CD8-positive, alpha-beta memory T cell (primary cell): ENCODE measurements at regions not wholly inside any gene's neighbourhood (a gene's known extent, or its start where the extent isn't known, plus 50 kb on each side); places are given as distances from the start of the nearest gene placed in this dataset.
"Not testable (repeated sequence)": the region's sequence is repeated elsewhere in the genome, so short reads cannot be mapped to it uniquely, and the experiment has no call there.

Experiments
- CTCF ChIA-PET: fragments of 350-600 bp; sonication (Branson Sonifier 250); formaldehyde crosslinking; loops from one replicate; lab custom pipeline; 2021; ENCODE audit warnings: antibody characterized with exemption; lab: Charles Lee
- POLR2A ChIA-PET: fragments of 350-600 bp; sonication (Branson Sonifier 250); formaldehyde crosslinking; loops from one replicate; lab custom pipeline; 2021; ENCODE audit warnings: antibody characterized with exemption; lab: Charles Lee
- DNase-seq, 5 donors: peaks; one replicate each; pipeline versions ENCODE4 v3.0.0 to v3.0.0-alpha.2; 2020 to 2022; ENCODE audit warnings: mixed read lengths in 1 of 5
- H3K27ac ChIP-seq: one replicate; pipeline ENCODE4 v1.7.0; 2013; ENCODE audit warnings: low read depth, mild to moderate bottlenecking, low read length, moderate library complexity
- H3K27me3 ChIP-seq: 2 replicates; pipeline ENCODE4 v1.7.0; 2013; ENCODE audit warnings: low read length, mild to moderate bottlenecking; ENCODE audit not compliant: insufficient read depth, poor library complexity, severe bottlenecking
- H3K36me3 ChIP-seq: 2 replicates; pipeline ENCODE4 v1.7.0; 2013; ENCODE audit warnings: mild to moderate bottlenecking, low read length, moderate library complexity; ENCODE audit not compliant: insufficient read depth
- H3K4me1 ChIP-seq: 2 replicates; pipeline ENCODE4 v1.7.0; 2013; ENCODE audit warnings: mild to moderate bottlenecking, low read length, moderate library complexity; ENCODE audit not compliant: insufficient read depth
- H3K4me3 ChIP-seq: 2 replicates; pipeline ENCODE4 v1.7.0; 2013; ENCODE audit warnings: mild to moderate bottlenecking, low read length
- H3K9me3 ChIP-seq: 2 replicates; pipeline ENCODE4 v1.7.0; 2013; ENCODE audit warnings: mild to moderate bottlenecking, low read length
- H3K27ac Mint-ChIP-seq, 8 donors: one replicate each; pipeline ENCODE4 v1.8.0; 2020 to 2021; ENCODE audit warnings: mixed read lengths in 8 of 8, mild to moderate bottlenecking in 6 of 8, inconsistent platforms in 3 of 8, moderate library complexity in 3 of 8
- H3K27me3 Mint-ChIP-seq, 2 donors: one replicate each; pipeline ENCODE4 v1.8.0; 2020 to 2021; ENCODE audit warnings: mixed read lengths in 2 of 2, mild to moderate bottlenecking in 1 of 2, moderate library complexity in 1 of 2
- H3K36me3 Mint-ChIP-seq, 3 donors: one replicate each; pipeline ENCODE4 v1.8.0; 2020 to 2021; ENCODE audit warnings: mixed read lengths in 3 of 3, inconsistent platforms in 1 of 3, mild to moderate bottlenecking in 1 of 3
- H3K4me1 Mint-ChIP-seq, 3 donors: one replicate each; pipeline ENCODE4 v1.8.0; 2020 to 2021; ENCODE audit warnings: mixed read lengths in 3 of 3, inconsistent platforms in 1 of 3, mild to moderate bottlenecking in 1 of 3
- H3K4me3 Mint-ChIP-seq, 7 donors: one replicate each; pipeline ENCODE4 v1.8.0; 2020 to 2021; ENCODE audit warnings: mixed read lengths in 7 of 7, mild to moderate bottlenecking in 6 of 7, moderate library complexity in 4 of 7, inconsistent platforms in 2 of 7
- H3K9me3 Mint-ChIP-seq, 5 donors: one replicate each; pipeline ENCODE4 v1.8.0; 2020 to 2022; ENCODE audit warnings: mixed read lengths in 5 of 5, mild to moderate bottlenecking in 3 of 5, moderate library complexity in 2 of 5, inconsistent platforms in 1 of 5

GRCh38 chr9:62655705-62656104 lies 1465.9 kb downstream of the SPATA31A7 start:
- H3K36me3 ChIP-seq, H3K27me3 Mint-ChIP-seq, H3K36me3 Mint-ChIP-seq, H3K9me3 ChIP-seq, H3K4me1 Mint-ChIP-seq, H3K27ac Mint-ChIP-seq, H3K27ac ChIP-seq, POLR2A ChIA-PET, H3K4me3 Mint-ChIP-seq, H3K9me3 Mint-ChIP-seq, H3K4me3 ChIP-seq, H3K27me3 ChIP-seq, DNase-seq, CTCF ChIA-PET, H3K4me1 ChIP-seq: not testable (repeated sequence)

GRCh38 chr9:62662733-62663507 lies 1473.1 kb downstream of the SPATA31A7 start:
- H3K27ac ChIP-seq, H3K27me3 ChIP-seq, H3K27me3 Mint-ChIP-seq, H3K4me1 ChIP-seq, H3K9me3 Mint-ChIP-seq, DNase-seq, H3K36me3 ChIP-seq, CTCF ChIA-PET, POLR2A ChIA-PET, H3K27ac Mint-ChIP-seq, H3K4me3 ChIP-seq, H3K9me3 ChIP-seq, H3K4me3 Mint-ChIP-seq, H3K4me1 Mint-ChIP-seq, H3K36me3 Mint-ChIP-seq: not testable (repeated sequence)

GRCh38 chr9:62663512-62663911 lies 1473.7 kb downstream of the SPATA31A7 start:
- H3K36me3 ChIP-seq, H3K36me3 Mint-ChIP-seq, H3K4me1 Mint-ChIP-seq, H3K27me3 Mint-ChIP-seq, H3K4me3 ChIP-seq, H3K4me3 Mint-ChIP-seq, H3K9me3 ChIP-seq, DNase-seq, H3K4me1 ChIP-seq, H3K27me3 ChIP-seq, H3K27ac ChIP-seq, H3K27ac Mint-ChIP-seq, H3K9me3 Mint-ChIP-seq, CTCF ChIA-PET, POLR2A ChIA-PET: not testable (repeated sequence)

GRCh38 chr9:62667137-62667824 lies 1477.4 kb downstream of the SPATA31A7 start:
- H3K4me1 Mint-ChIP-seq, H3K4me3 ChIP-seq, H3K9me3 ChIP-seq, H3K4me3 Mint-ChIP-seq, H3K9me3 Mint-ChIP-seq, H3K36me3 Mint-ChIP-seq, H3K36me3 ChIP-seq, CTCF ChIA-PET, H3K27me3 Mint-ChIP-seq, H3K27me3 ChIP-seq, DNase-seq, POLR2A ChIA-PET, H3K27ac ChIP-seq, H3K27ac Mint-ChIP-seq, H3K4me1 ChIP-seq: not testable (repeated sequence)

- H3K4me3 Mint-ChIP-seq, H3K4me1 ChIP-seq, H3K9me3 Mint-ChIP-seq, DNase-seq, H3K4me3 ChIP-seq, H3K27me3 ChIP-seq, H3K27ac ChIP-seq, H3K9me3 ChIP-seq, CTCF ChIA-PET, H3K27ac Mint-ChIP-seq, H3K27me3 Mint-ChIP-seq, H3K36me3 Mint-ChIP-seq, H3K36me3 ChIP-seq, H3K4me1 Mint-ChIP-seq, POLR2A ChIA-PET: not testable (repeated sequence)
Observed at GRCh38 chr9:62677016-62677415, 1487.2 kb downstream of the SPATA31A7 start.

GRCh38 chr9:62678336-62678735 lies 1488.5 kb downstream of the SPATA31A7 start:
- H3K4me3 Mint-ChIP-seq, H3K9me3 Mint-ChIP-seq, H3K27me3 ChIP-seq, H3K4me1 ChIP-seq, H3K27ac Mint-ChIP-seq, H3K27ac ChIP-seq, H3K27me3 Mint-ChIP-seq, DNase-seq, H3K4me3 ChIP-seq, H3K36me3 Mint-ChIP-seq, CTCF ChIA-PET, H3K9me3 ChIP-seq, POLR2A ChIA-PET, H3K4me1 Mint-ChIP-seq, H3K36me3 ChIP-seq: not testable (repeated sequence)

- H3K4me1 ChIP-seq, DNase-seq, H3K4me3 Mint-ChIP-seq, POLR2A ChIA-PET, H3K27ac Mint-ChIP-seq, H3K4me1 Mint-ChIP-seq, H3K36me3 Mint-ChIP-seq, H3K9me3 ChIP-seq, H3K27me3 ChIP-seq, H3K27me3 Mint-ChIP-seq, H3K4me3 ChIP-seq, CTCF ChIA-PET, H3K36me3 ChIP-seq, H3K27ac ChIP-seq, H3K9me3 Mint-ChIP-seq: not testable (repeated sequence)
Observed at GRCh38 chr9:62679020-62679419, 1489.2 kb downstream of the SPATA31A7 start.

GRCh38 chr9:62684833-62685647 lies 1495.2 kb downstream of the SPATA31A7 start:
- H3K27me3 Mint-ChIP-seq, H3K27ac ChIP-seq, CTCF ChIA-PET, DNase-seq, H3K27ac Mint-ChIP-seq, H3K36me3 ChIP-seq, H3K27me3 ChIP-seq, H3K4me1 Mint-ChIP-seq, H3K4me1 ChIP-seq, H3K4me3 ChIP-seq, H3K36me3 Mint-ChIP-seq, H3K4me3 Mint-ChIP-seq, H3K9me3 Mint-ChIP-seq, H3K9me3 ChIP-seq, POLR2A ChIA-PET: not testable (repeated sequence)
